ENCODE measurements at regions not wholly inside any gene's neighbourhood (a gene's known extent, or its start where the extent isn't known, plus 50 kb on each side); places are given as distances from the start of the nearest gene placed in this dataset.

DNA sequence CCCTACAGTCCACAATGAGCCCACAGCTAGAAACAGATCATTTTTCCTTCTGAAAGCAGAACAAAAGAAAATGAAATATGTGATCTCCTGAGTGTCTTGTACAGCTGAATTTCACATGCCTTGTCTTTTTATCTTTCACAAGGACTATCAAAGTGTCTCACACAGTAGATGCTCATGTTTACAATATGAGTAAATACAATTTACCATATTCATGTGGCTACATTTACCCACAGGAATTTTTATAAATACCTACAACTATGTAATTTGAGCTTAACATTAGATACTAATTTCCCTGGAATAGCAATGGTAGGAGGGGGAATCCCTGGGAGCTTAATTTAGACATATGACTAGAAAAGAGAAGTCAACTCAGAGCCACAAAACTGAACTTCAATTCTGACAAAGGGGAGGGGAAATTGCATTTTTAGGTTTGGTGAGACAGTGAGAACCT is 186.2 kb downstream of the MACC1 start:
- no peak overlapping the region for H3K9ac ChIP-seq (ENCODE audit: low read depth in 2 of 2, low read length in 2 of 2)
- H3K4me3 ChIP-seq = no peak overlapping the region
- no peak overlapping the region for H3K27ac ChIP-seq
- no peaks in the 10 kb centered on the region for H3K27me3 ChIP-seq
- no peaks in the 10 kb centered on the region for H3K4me1 ChIP-seq
- DNase-seq = no peak
- H3K36me3 ChIP-seq = no peaks in the 10 kb centered on the region
- TF ChIP-seq, protein P1, sequence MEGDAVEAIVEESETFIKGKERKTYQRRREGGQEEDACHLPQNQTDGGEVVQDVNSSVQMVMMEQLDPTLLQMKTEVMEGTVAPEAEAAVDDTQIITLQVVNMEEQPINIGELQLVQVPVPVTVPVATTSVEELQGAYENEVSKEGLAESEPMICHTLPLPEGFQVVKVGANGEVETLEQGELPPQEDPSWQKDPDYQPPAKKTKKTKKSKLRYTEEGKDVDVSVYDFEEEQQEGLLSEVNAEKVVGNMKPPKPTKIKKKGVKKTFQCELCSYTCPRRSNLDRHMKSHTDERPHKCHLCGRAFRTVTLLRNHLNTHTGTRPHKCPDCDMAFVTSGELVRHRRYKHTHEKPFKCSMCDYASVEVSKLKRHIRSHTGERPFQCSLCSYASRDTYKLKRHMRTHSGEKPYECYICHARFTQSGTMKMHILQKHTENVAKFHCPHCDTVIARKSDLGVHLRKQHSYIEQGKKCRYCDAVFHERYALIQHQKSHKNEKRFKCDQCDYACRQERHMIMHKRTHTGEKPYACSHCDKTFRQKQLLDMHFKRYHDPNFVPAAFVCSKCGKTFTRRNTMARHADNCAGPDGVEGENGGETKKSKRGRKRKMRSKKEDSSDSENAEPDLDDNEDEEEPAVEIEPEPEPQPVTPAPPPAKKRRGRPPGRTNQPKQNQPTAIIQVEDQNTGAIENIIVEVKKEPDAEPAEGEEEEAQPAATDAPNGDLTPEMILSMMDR (IDR thresholded peaks at IDR 0.05) = no peak
- H3K9me3 ChIP-seq = no peaks in the 10 kb centered on the region
- intact Hi-C loops (cut with DNase I) = no loop called here

DNA sequence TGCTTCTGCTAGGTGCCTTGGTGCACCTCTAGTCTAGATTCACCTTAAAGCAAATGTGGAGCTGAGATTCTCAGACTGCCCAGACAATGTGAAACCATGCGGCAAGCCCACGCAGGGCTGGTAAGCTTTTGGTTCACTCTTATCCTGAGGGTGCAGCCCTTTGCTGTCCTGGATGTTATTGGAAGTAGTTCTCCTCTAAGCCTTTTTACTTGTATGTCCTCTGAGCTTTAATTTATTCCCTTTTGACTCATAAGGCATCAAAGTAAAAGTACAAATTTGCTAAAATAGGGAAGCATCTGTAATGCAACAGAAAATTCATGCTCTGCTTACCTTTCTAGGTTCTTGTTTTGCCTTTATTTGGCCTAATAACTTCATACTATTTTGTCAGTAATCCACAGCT is 186.8 kb downstream of the MACC1 start:
- Histone ChIP-seq H3K27me3 (no peaks in the 10 kb centered on the region), H3K9ac (ENCODE audit: low read depth in 2 of 2, low read length in 2 of 2) (no peak overlapping the region), H3K36me3 (no peaks in the 10 kb centered on the region), H3K9me3 (no peaks in the 10 kb centered on the region), H3K27ac (no peak overlapping the region), H3K4me1 (no peaks in the 10 kb centered on the region), H3K4me3 (no peak overlapping the region)
- no peak for DNase-seq
- TF ChIP-seq, protein P1 (IDR thresholded peaks at IDR 0.05) = no peak
- intact Hi-C loops (cut with DNase I) = no loop called here

DNA sequence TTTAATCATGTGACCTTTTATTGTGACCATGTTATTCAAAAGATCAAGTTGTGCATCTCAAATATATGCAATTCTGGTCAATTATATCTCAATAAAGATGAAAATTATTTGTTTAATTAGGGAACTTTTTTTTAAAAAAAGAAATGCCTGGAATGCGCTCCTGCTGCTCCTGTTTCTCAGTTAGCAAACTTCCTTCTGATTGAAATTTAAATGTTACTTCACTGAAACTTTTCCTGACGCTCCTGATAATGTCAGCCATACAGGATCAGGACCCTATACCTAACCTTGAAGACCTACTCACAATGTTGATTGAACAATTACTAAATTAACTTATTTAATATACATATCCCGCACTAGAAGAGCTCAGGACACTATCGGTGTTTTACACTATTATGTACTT is 190.4 kb downstream of the MACC1 start:
- Histone ChIP-seq H3K4me3 (no peak overlapping the region), H3K27me3 (no peaks in the 10 kb centered on the region), H3K4me1 (no peaks in the 10 kb centered on the region), H3K27ac (no peak overlapping the region), H3K9ac (ENCODE audit: low read depth in 2 of 2, low read length in 2 of 2) (no peak overlapping the region), H3K36me3 (no peaks in the 10 kb centered on the region), H3K9me3 (no peaks in the 10 kb centered on the region)
- intact Hi-C loops (cut with DNase I) = no loop called here
- no peak for DNase-seq
- TF ChIP-seq, protein P1 (IDR thresholded peaks at IDR 0.05) = no peak

DNA sequence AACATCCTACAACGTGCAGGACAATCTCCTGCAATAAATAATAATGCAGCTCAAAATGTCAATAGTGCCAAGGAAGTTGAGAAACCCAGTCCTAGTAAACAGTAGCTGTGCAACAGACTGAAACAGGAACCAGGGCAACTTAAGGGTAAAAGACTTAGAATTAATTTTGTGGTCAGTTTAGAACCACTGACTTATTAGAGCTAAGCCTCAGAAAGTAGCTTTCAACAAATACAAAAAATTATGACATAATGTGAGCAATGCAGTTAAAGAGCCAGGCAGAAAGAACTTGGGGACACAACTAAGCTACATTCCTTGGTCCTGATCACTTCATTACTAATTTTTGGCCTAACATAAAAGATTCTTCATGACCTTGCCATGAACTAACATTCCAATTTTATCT is 195.4 kb downstream of the MACC1 start:
- H3K9ac ChIP-seq (ENCODE audit: low read depth in 2 of 2, low read length in 2 of 2) = no peak overlapping the region
- no peak for DNase-seq
- intact Hi-C loops (cut with DNase I) = no loop called here
- no peaks in the 10 kb centered on the region for H3K4me1 ChIP-seq
- H3K9me3 ChIP-seq = no peaks in the 10 kb centered on the region
- no peak overlapping the region for H3K4me3 ChIP-seq
- H3K36me3 ChIP-seq = no peaks in the 10 kb centered on the region
- H3K27ac ChIP-seq = no peak overlapping the region
- TF ChIP-seq, protein P1 (IDR thresholded peaks at IDR 0.05) = no peak
- no peaks in the 10 kb centered on the region for H3K27me3 ChIP-seq

DNA sequence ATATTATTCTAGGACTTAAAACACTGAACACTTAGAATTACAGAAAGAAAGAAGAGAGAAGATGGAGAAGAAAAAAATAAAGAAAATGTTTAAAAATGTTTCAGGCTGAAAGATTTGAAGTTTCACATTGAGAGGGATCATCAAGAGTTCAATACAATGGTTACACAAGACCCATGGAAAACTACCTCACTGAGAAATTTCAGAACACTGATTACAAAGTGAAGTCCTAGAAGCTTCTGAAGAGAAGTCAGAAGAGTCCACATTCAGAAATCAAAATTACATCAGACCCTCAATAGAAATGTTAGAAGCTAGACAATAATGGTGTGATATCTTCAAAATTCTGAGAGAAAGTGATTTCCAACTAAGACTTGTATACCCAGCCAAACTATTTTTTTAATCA is 196.1 kb downstream of the MACC1 start:
- intact Hi-C loops (cut with DNase I) = no loop called here
- Histone ChIP-seq H3K9ac (ENCODE audit: low read depth in 2 of 2, low read length in 2 of 2) (no peak overlapping the region), H3K27me3 (no peaks in the 10 kb centered on the region), H3K36me3 (no peaks in the 10 kb centered on the region), H3K27ac (no peak overlapping the region), H3K4me1 (no peaks in the 10 kb centered on the region), H3K9me3 (no peaks in the 10 kb centered on the region), H3K4me3 (no peak overlapping the region)
- DNase-seq = no peak
- TF ChIP-seq, protein P1 (IDR thresholded peaks at IDR 0.05) = no peak
